Vagina (tissue), 2 donors: ENCODE measurements at regions not wholly inside any gene's neighbourhood (a gene's known extent, or its start where the extent isn't known, plus 50 kb on each side); places are given as distances from the start of the nearest gene placed in this dataset.

ENCODE experiments used
- POLR2A ChIP-seq, 2 donors: fragments of 450-650 bp; IDR thresholded peaks; one replicate each; pipeline ENCODE4 v1.6.1; 2017; ENCODE audit warnings: antibody characterized with exemption in 2 of 2, mild to moderate bottlenecking in 2 of 2, moderate library complexity in 2 of 2
- POLR2AphosphoS5 ChIP-seq, 2 donors: sonication (generic); formaldehyde crosslinking; IDR thresholded peaks; one replicate each; pipeline ENCODE4 v1.9.0; 2017; ENCODE audit warnings: antibody characterized with exemption in 2 of 2, mild to moderate bottlenecking in 2 of 2, low read depth in 1 of 2; ENCODE audit not compliant: insufficient read depth in 1 of 2
- TF ChIP-seq, protein P1 (sequence below), 3 experiments: fragments of 450-650 bp in 2 of 3; fragments of 200-600 bp in 1 of 3; sonication (generic) in 1 of 3; IDR thresholded peaks; one replicate each; pipeline ENCODE4 v1.5.1; 2017 to 2019; ENCODE audit warnings: antibody characterized with exemption in 3 of 3, mild to moderate bottlenecking in 2 of 3, moderate library complexity in 2 of 3

- TF ChIP-seq, protein P1, sequence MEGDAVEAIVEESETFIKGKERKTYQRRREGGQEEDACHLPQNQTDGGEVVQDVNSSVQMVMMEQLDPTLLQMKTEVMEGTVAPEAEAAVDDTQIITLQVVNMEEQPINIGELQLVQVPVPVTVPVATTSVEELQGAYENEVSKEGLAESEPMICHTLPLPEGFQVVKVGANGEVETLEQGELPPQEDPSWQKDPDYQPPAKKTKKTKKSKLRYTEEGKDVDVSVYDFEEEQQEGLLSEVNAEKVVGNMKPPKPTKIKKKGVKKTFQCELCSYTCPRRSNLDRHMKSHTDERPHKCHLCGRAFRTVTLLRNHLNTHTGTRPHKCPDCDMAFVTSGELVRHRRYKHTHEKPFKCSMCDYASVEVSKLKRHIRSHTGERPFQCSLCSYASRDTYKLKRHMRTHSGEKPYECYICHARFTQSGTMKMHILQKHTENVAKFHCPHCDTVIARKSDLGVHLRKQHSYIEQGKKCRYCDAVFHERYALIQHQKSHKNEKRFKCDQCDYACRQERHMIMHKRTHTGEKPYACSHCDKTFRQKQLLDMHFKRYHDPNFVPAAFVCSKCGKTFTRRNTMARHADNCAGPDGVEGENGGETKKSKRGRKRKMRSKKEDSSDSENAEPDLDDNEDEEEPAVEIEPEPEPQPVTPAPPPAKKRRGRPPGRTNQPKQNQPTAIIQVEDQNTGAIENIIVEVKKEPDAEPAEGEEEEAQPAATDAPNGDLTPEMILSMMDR (IDR thresholded peaks at IDR 0.05) = no peak
- TF ChIP-seq POLR2A (IDR thresholded peaks at IDR 0.05) (no peak), POLR2AphosphoS5 (IDR thresholded peaks at IDR 0.05; ENCODE audit: insufficient read depth in 1 of 2, low read depth in 1 of 2) (peak in 1 of 2 donors; percentile 15)
Observed at GRCh38 chr3:115239717-115240116, 92.6 kb upstream of the ZBTB20 start.
